ENCODE measurements at regions not wholly inside any gene's neighbourhood (a gene's known extent, or its start where the extent isn't known, plus 50 kb on each side); places are given as distances from the start of the nearest gene placed in this dataset.

DNA sequence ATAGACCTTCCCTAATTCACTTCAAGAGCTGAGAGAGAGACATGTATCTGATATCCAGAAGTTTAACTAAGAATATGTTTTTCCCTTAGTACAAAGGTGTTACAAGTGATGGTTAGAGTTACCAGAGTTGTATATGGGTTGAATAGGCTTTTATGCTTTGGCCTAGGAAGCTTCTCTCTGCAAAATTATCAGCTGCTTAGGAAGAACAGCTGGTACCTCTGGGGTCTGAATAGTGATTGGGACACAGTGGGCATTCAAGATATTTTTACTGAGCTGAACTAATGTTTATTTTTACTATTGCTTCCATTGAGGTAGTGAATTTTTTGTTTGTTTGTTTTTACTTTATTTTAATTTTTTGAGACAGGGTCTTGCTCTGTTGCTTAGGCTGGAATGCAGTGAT, 67.6 kb upstream of the BASP1 start:
- TF ChIP-seq ZNF274 (IDR thresholded peaks at IDR 0.05; ENCODE audit: low read depth, low read length) (no peak), SUZ12 (IDR thresholded peaks at IDR 0.05; ENCODE audit: extremely low read depth, insufficient read depth, insufficient read length) (no peak), YY1 (IDR thresholded peaks at IDR 0.05; ENCODE audit: insufficient read depth, insufficient read length) (no peak)
